Transverse colon (tissue), 4 donors: ENCODE measurements at regions not wholly inside any gene's neighbourhood (a gene's known extent, or its start where the extent isn't known, plus 50 kb on each side); places are given as distances from the start of the nearest gene placed in this dataset.

Experiments used
- DNase-seq: peaks from one replicate; pipeline ENCODE4 v3.0.0-alpha.2; 2019
- H3K27ac ChIP-seq, 4 donors: fragments of 200-600 bp; sonication (generic); 2 replicates each; pipeline ENCODE4 v1.5.1; 2016 to 2018; ENCODE audit warnings: inconsistent platforms in 4 of 4
- H3K27me3 ChIP-seq: fragments of 200-600 bp; sonication (generic); 2 replicates; pipeline ENCODE4 v1.5.1; 2017; ENCODE audit warnings: inconsistent platforms
- H3K36me3 ChIP-seq, 4 donors: fragments of 200-600 bp; sonication (generic); 2 replicates each; pipeline ENCODE4 v1.5.1; 2017 to 2019; ENCODE audit warnings: inconsistent platforms in 4 of 4
- H3K4me1 ChIP-seq, 4 donors: fragments of 200-600 bp; sonication (generic); 2 replicates each; pipeline ENCODE4 v1.5.1; 2017 to 2020; ENCODE audit warnings: inconsistent platforms in 4 of 4
- H3K4me3 ChIP-seq, 4 donors: fragments of 200-600 bp; sonication (generic); 1 replicate in 1 of 4; 2 replicates in 3 of 4; pipeline versions ENCODE4 v1.5.1 to v1.6.1; 2017 to 2019; ENCODE audit warnings: inconsistent platforms in 4 of 4
- H3K9me3 ChIP-seq, 2 donors: fragments of 200-600 bp; sonication (generic); 2 replicates each; pipeline ENCODE4 v1.5.1; 2017 to 2019; ENCODE audit warnings: inconsistent platforms in 2 of 2
- CTCF ChIP-seq, 5 experiments: fragments of 200-600 bp in 3 of 5; fragments of 450-650 bp in 2 of 5; sonication (generic) in 3 of 5; IDR thresholded peaks; 1 replicate in 2 of 5; 2 replicates in 3 of 5; pipeline ENCODE4 v1.5.1; 2016 to 2017; ENCODE audit warnings: antibody characterized with exemption in 5 of 5, inconsistent platforms in 3 of 5, mild to moderate bottlenecking in 2 of 5, moderate library complexity in 1 of 5
- EP300 ChIP-seq: sonication (generic); formaldehyde crosslinking; IDR thresholded peaks from one replicate; pipeline ENCODE4 v1.6.1; 2017; ENCODE audit warnings: antibody characterized with exemption, low read depth
- POLR2A ChIP-seq: fragments of 450-650 bp; IDR thresholded peaks from one replicate; pipeline ENCODE4 v1.6.1; 2016; ENCODE audit warnings: antibody characterized with exemption, mild to moderate bottlenecking, moderate library complexity
- POLR2AphosphoS5 ChIP-seq, 3 donors: sonication (generic); formaldehyde crosslinking; IDR thresholded peaks; one replicate each; pipeline ENCODE4 v1.6.1; 2016; ENCODE audit warnings: antibody characterized with exemption in 3 of 3
- WGBS, 2 donors: methylation state at CpG; one replicate each; pipeline ENCODE4 v1.1.5; 2018; ENCODE audit warnings: low coverage in 1 of 2; 5-methylcytosine and 5-hydroxymethylcytosine counted together
- in situ Hi-C, 4 donors: fragments of 200-750 bp; cut with MboI; loops; one replicate each; pipeline versions ENCODE4 v1.15.0 to v1.15.1; 2017; ENCODE audit warnings: low sequenced_read_pairs in 3 of 4, low pct_ligation_motif_present in 1 of 4, low pct_unique_long_range_greater_than_20kb in 1 of 4
- intact Hi-C: fragments of 100-400 bp; cut with DNase I; formaldehyde crosslinking; loops from one replicate; pipeline ENCODE4 v1.15.1; 2023; ENCODE audit warnings: low total_unique reads
- small RNA-seq, 4 donors: library from RNA; depleted of rRNA; stranded (forward); fragments of <200 nt; gene quantifications; one replicate each; pipeline ENCODE3, GENCODE V24; 2016

GRCh38 chr1:78437396-78437795 lies 53.4 kb upstream of the PTGFR start:
- intact Hi-C loops: no loop called here
- no peak overlapping the region for H3K4me3 ChIP-seq
- no peaks in the 10 kb centered on the region for H3K9me3 ChIP-seq
- no peaks in the 10 kb centered on the region for H3K27me3 ChIP-seq
- no peaks in the 10 kb centered on the region for H3K36me3 ChIP-seq
- 32 to 38% methylated on average over 5 of the region's 5 CpGs for WGBS, 2 donors
- no peaks in the 10 kb centered on the region for H3K4me1 ChIP-seq
- no peak overlapping the region for H3K27ac ChIP-seq
- in situ Hi-C loops: no loop called here
- DNase-seq: no peak
- TF ChIP-seq EP300 (no peak), POLR2AphosphoS5 (IDR thresholded peaks at IDR 0.05) (no peak), POLR2A (no peak), CTCF (IDR thresholded peaks at IDR 0.05) (no peak)

GRCh38 chr1:78437941-78438340 lies 52.8 kb upstream of the PTGFR start:
- 58 to 84% methylated on average over 1 of the region's 1 CpG for WGBS, 2 donors
- in situ Hi-C loops (no loop called here), intact Hi-C loops (no loop called here)
- no peaks in the 10 kb centered on the region for H3K9me3 ChIP-seq
- no peak for DNase-seq
- TF ChIP-seq EP300 (no peak), CTCF (IDR thresholded peaks at IDR 0.05) (no peak), POLR2A (no peak), POLR2AphosphoS5 (IDR thresholded peaks at IDR 0.05) (no peak)
- no peaks in the 10 kb centered on the region for H3K27me3 ChIP-seq
- H3K4me3 ChIP-seq: no peak overlapping the region
- H3K4me1 ChIP-seq: no peaks in the 10 kb centered on the region
- no peak overlapping the region for H3K27ac ChIP-seq
- H3K36me3 ChIP-seq: no peaks in the 10 kb centered on the region

GRCh38 chr1:78440381-78440793 lies 50.4 kb upstream of the PTGFR start:
- H3K27ac ChIP-seq: no peak overlapping the region
- no peaks in the 10 kb centered on the region for H3K9me3 ChIP-seq
- 23 to 44% methylated on average over 2 of the region's 2 CpGs for WGBS, 2 donors
- H3K4me3 ChIP-seq: no peak overlapping the region
- no peaks in the 10 kb centered on the region for H3K4me1 ChIP-seq
- in situ Hi-C loops: no loop called here
- TF ChIP-seq CTCF (IDR thresholded peaks at IDR 0.05) (no peak), POLR2A (no peak), POLR2AphosphoS5 (IDR thresholded peaks at IDR 0.05) (no peak)
- no peaks in the 10 kb centered on the region for H3K27me3 ChIP-seq
- no peaks in the 10 kb centered on the region for H3K36me3 ChIP-seq
- intact Hi-C loops: no loop called here
- no peak for DNase-seq

Small RNA genes in the stretch of these regions (small RNA-seq; reads per million reads assigned to genes)
- gene AC096531.1 (0 reads per million in 4 donors), gene RNA5SP23 (0.18 to 0.55 (median 0.39) reads per million in 4 donors)
